Loucy (cell line): ENCODE measurements at regions not wholly inside any gene's neighbourhood (a gene's known extent, or its start where the extent isn't known, plus 50 kb on each side); places are given as distances from the start of the nearest gene placed in this dataset.

Experiments used
- H2AFZ ChIP-seq: fragments of 200-600 bp; sonication (generic); 2 replicates; pipeline ENCODE4 v1.6.0; 2016; ENCODE audit warnings: antibody characterized with exemption, mild to moderate bottlenecking, low read length, moderate library complexity
- H3F3A ChIP-seq: fragments of 200-600 bp; 2 replicates; pipeline ENCODE4 v1.6.0; 2016; ENCODE audit warnings: antibody characterized with exemption, low read depth, mild to moderate bottlenecking
- H3K27me3 ChIP-seq: fragments of 200-600 bp; sonication (generic); 2 replicates; pipeline ENCODE4 v1.6.1; 2014; ENCODE audit warnings: low read length, mild to moderate bottlenecking; ENCODE audit not compliant: insufficient read depth, poor library complexity, severe bottlenecking
- H3K36me3 ChIP-seq: fragments of 200-600 bp; sonication (generic); 2 replicates; pipeline ENCODE4 v1.6.1; 2016; ENCODE audit warnings: low read length; ENCODE audit not compliant: insufficient read depth
- H3K4me1 ChIP-seq: fragments of 200-600 bp; sonication (generic); 2 replicates; pipeline ENCODE4 v1.5.1; 2014; ENCODE audit warnings: low read length, mild to moderate bottlenecking; ENCODE audit not compliant: insufficient read depth, poor library complexity, severe bottlenecking
- H3K4me2 ChIP-seq: fragments of 200-600 bp; sonication (generic); 2 replicates; pipeline ENCODE4 v1.6.0; 2014; ENCODE audit warnings: antibody characterized with exemption, low read length, low read depth, mild to moderate bottlenecking; ENCODE audit not compliant: poor library complexity, severe bottlenecking
- H3K4me3 ChIP-seq: fragments of 200-600 bp; sonication (generic); 2 replicates; pipeline ENCODE4 v1.5.1; 2014; ENCODE audit warnings: low read length, mild to moderate bottlenecking, mixed read lengths; ENCODE audit not compliant: poor library complexity, severe bottlenecking
- H3K79me2 ChIP-seq: fragments of 200-600 bp; sonication (generic); 2 replicates; pipeline ENCODE4 v1.6.1; 2014; ENCODE audit warnings: low read length; ENCODE audit not compliant: insufficient read depth
- H3K9ac ChIP-seq: fragments of 200-600 bp; sonication (generic); 2 replicates; pipeline ENCODE4 v1.6.0; 2014; ENCODE audit warnings: mild to moderate bottlenecking, low read depth, low read length, moderate library complexity; ENCODE audit not compliant: poor library complexity, severe bottlenecking
- H3K9me2 ChIP-seq: fragments of 200-600 bp; sonication (generic); replicated peaks from 2 replicates; pipeline ENCODE4 v1.6.1; 2016; ENCODE audit warnings: low read depth, low read length, mixed read lengths
- H3K9me3 ChIP-seq: fragments of 200-600 bp; sonication (generic); 2 replicates; pipeline ENCODE4 v1.6.1; 2014; ENCODE audit warnings: mild to moderate bottlenecking, antibody characterized with exemption, low read length, low read depth; ENCODE audit not compliant: insufficient read depth
- H4K20me1 ChIP-seq: fragments of 200-600 bp; sonication (generic); 2 replicates; pipeline ENCODE4 v1.6.0; 2014; ENCODE audit warnings: antibody characterized with exemption, low read length, mild to moderate bottlenecking; ENCODE audit not compliant: insufficient read depth, poor library complexity, severe bottlenecking
- CTCF ChIP-seq: fragments of 200-600 bp; sonication (generic); conservative IDR thresholded peaks from 2 replicates; pipeline ENCODE4 v1.5.1; 2014; ENCODE audit warnings: mild to moderate bottlenecking, antibody characterized with exemption, low read length
- EZH2phosphoT487 ChIP-seq: fragments of 200-600 bp; IDR thresholded peaks from 2 replicates; pipeline ENCODE4 v1.6.1; 2018; ENCODE audit warnings: antibody characterized with exemption, mild to moderate bottlenecking, moderate library complexity, borderline replicate concordance

GRCh38 chr10:2011106-2011716, 273.9 kb upstream of the ADARB2 start:
- no peaks in the 10 kb centered on the region for H3K79me2 ChIP-seq
- H3K4me2 ChIP-seq = no peak overlapping the region
- no peaks in the 10 kb centered on the region for H3K4me1 ChIP-seq
- H2AFZ ChIP-seq = no peak overlapping the region
- H3K9me3 ChIP-seq = no peaks in the 10 kb centered on the region
- H3K9me2 ChIP-seq = no peaks in the 10 kb centered on the region
- H3K4me3 ChIP-seq = no peak overlapping the region
- no peaks in the 10 kb centered on the region for H3K27me3 ChIP-seq
- H3K36me3 ChIP-seq = no peaks in the 10 kb centered on the region
- H4K20me1 ChIP-seq = no peaks in the 10 kb centered on the region
- H3F3A ChIP-seq = no peaks in the 10 kb centered on the region
- TF ChIP-seq CTCF (no peak), EZH2phosphoT487 (no peak)
- no peak overlapping the region for H3K9ac ChIP-seq

- Histone ChIP-seq H3K4me2 (no peak overlapping the region), H4K20me1 (no peaks in the 10 kb centered on the region)
- TF ChIP-seq EZH2phosphoT487 = no peak
- TF ChIP-seq CTCF = no peak
These were observed 268.2 kb upstream of the ADARB2 start for GRCh38 chr10:2005546-2005945.

GRCh38 chr10:1992930-1993329, 255.6 kb upstream of the ADARB2 start:
- no peak overlapping the region for H3K9ac ChIP-seq
- no peaks in the 10 kb centered on the region for H3F3A ChIP-seq
- H3K4me2 ChIP-seq = no peak overlapping the region
- no peaks in the 10 kb centered on the region for H3K27me3 ChIP-seq
- no peak for TF ChIP-seq EZH2phosphoT487
- H3K9me2 ChIP-seq = no peaks in the 10 kb centered on the region
- no peaks in the 10 kb centered on the region for H4K20me1 ChIP-seq
- H3K9me3 ChIP-seq = no peaks in the 10 kb centered on the region
- no peaks in the 10 kb centered on the region for H3K36me3 ChIP-seq
- no peak overlapping the region for H3K4me3 ChIP-seq
- no peaks in the 10 kb centered on the region for H3K79me2 ChIP-seq
- no peak overlapping the region for H2AFZ ChIP-seq
- H3K4me1 ChIP-seq = no peaks in the 10 kb centered on the region

More at GRCh38 chr10:2005546-2005945, 268.2 kb upstream of the ADARB2 start:
- Histone ChIP-seq H3K27me3 (no peaks in the 10 kb centered on the region), H3K4me3 (no peak overlapping the region), H3K4me1 (no peaks in the 10 kb centered on the region), H3F3A (no peaks in the 10 kb centered on the region), H2AFZ (no peak overlapping the region), H3K9me2 (no peaks in the 10 kb centered on the region), H3K79me2 (no peaks in the 10 kb centered on the region), H3K9ac (no peak overlapping the region), H3K36me3 (no peaks in the 10 kb centered on the region), H3K9me3 (no peaks in the 10 kb centered on the region)

- Histone ChIP-seq H3K79me2 (no peaks in the 10 kb centered on the region), H3K4me3 (no peak overlapping the region), H3K9ac (no peak overlapping the region), H3K9me3 (no peaks in the 10 kb centered on the region), H3K36me3 (no peaks in the 10 kb centered on the region), H3K4me1 (no peaks in the 10 kb centered on the region), H3K9me2 (no peaks in the 10 kb centered on the region), H2AFZ (no peak overlapping the region), H3K27me3 (no peaks in the 10 kb centered on the region), H3F3A (no peaks in the 10 kb centered on the region), H3K4me2 (no peak overlapping the region), H4K20me1 (no peaks in the 10 kb centered on the region)
- TF ChIP-seq CTCF = no peak
- no peak for TF ChIP-seq EZH2phosphoT487
These were observed 251.8 kb upstream of the ADARB2 start for GRCh38 chr10:1989090-1989489.
